Spleen (tissue), 7 donors: ENCODE measurements at regions not wholly inside any gene's neighbourhood (a gene's known extent, or its start where the extent isn't known, plus 50 kb on each side); places are given as distances from the start of the nearest gene placed in this dataset.

Experiments used
- POLR2A ChIP-seq, 3 donors: fragments of 450-650 bp; IDR thresholded peaks; one replicate each; pipeline ENCODE4 v1.5.1; 2017; ENCODE audit warnings: antibody characterized with exemption in 3 of 3, mild to moderate bottlenecking in 1 of 3
- POLR2AphosphoS5 ChIP-seq, 3 donors: sonication (generic); formaldehyde crosslinking; IDR thresholded peaks; one replicate each; pipeline ENCODE4 v1.5.1; 2017; ENCODE audit warnings: antibody characterized with exemption in 3 of 3
- TF ChIP-seq, protein P1 (sequence below), 11 experiments: fragments of 200-600 bp in 7 of 11; fragments of 450-650 bp in 4 of 11; sonication (generic) in 4 of 11; IDR thresholded peaks in 8 of 11; conservative IDR thresholded peaks in 3 of 11; 1 replicate in 7 of 11; 2 replicates in 4 of 11; pipeline versions ENCODE4 v1.4.0 to v1.8.0; 2016 to 2021; ENCODE audit warnings: antibody characterized with exemption in 11 of 11, inconsistent platforms in 4 of 11, mild to moderate bottlenecking in 1 of 11
- donor health status: DM: no; HTN: no; CAD: no; lungs with moderate emphysema.
- donor health status: DM: no; HTN: no; CAD: no.
- donor health status: DM: no; HTN: no; CAD: no.

DNA sequence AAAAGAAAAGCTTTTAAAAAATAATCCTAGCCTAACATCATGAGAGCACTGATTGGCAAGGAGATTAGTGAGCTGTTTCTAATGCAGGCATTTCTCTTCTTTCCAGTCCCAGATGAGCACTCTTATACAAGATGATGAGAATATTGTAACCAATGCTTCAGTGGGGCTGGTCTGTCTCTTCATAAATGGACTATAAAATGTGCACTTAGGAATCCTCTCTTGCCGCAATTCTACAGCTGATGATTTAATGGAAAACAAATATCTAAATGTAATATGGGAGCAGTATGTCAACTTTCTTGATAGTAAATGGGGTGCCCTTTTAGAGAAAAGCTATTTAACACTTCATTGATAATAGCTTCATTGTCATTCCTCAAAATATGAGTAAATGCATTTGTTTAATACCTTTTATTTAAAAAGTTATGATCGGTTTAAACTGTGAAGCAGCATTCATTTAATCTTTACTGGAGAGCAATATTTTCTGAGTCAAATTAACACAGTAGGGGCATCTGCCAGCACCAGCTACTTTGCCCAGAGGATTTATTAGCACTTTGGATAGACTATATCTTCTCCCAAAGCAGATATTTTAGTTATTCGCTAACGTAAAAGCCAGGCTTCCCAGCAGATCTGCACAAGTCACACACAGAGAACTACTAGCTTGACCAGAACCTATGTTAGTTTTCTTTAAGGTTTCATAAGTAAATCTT lies 985.9 kb downstream of the DIPK2A start:
- TF ChIP-seq, protein P1, sequence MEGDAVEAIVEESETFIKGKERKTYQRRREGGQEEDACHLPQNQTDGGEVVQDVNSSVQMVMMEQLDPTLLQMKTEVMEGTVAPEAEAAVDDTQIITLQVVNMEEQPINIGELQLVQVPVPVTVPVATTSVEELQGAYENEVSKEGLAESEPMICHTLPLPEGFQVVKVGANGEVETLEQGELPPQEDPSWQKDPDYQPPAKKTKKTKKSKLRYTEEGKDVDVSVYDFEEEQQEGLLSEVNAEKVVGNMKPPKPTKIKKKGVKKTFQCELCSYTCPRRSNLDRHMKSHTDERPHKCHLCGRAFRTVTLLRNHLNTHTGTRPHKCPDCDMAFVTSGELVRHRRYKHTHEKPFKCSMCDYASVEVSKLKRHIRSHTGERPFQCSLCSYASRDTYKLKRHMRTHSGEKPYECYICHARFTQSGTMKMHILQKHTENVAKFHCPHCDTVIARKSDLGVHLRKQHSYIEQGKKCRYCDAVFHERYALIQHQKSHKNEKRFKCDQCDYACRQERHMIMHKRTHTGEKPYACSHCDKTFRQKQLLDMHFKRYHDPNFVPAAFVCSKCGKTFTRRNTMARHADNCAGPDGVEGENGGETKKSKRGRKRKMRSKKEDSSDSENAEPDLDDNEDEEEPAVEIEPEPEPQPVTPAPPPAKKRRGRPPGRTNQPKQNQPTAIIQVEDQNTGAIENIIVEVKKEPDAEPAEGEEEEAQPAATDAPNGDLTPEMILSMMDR (IDR thresholded peaks at IDR 0.05 in 8 of 11, conservative IDR thresholded peaks at IDR 0.05 in 3 of 11), result no peak
- TF ChIP-seq POLR2A (IDR thresholded peaks at IDR 0.05), result no peak
- no peak for TF ChIP-seq POLR2AphosphoS5 (IDR thresholded peaks at IDR 0.05)
